ENCODE measurements at regions not wholly inside any gene's neighbourhood (a gene's known extent, or its start where the extent isn't known, plus 50 kb on each side); places are given as distances from the start of the nearest gene placed in this dataset.

DNA sequence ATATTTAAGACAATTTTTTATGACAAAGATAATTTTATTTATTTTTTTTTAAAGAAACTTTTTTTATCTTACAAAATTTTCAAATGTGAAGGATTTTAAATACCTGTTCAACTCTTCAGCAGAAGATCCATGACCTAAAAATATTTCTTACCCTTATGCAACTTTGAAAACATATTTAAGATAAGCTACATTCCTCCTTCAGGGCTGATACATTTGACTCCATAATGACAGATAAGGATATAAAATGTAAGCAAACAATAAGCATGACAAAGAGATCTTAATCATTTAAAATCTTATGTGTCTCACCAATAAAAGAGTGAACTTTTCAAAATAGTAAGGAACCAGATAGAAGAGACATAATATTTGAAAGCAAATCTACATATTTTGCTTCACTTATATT is 1138.2 kb upstream of the CDH18 start:
- H3K27me3 Mint-ChIP-seq = no peaks in the 10 kb centered on the region
- DNase-seq = no peak
- no peaks in the 10 kb centered on the region for H3K9me3 Mint-ChIP-seq
- H3K4me3 Mint-ChIP-seq = no peak overlapping the region
- no peaks in the 10 kb centered on the region for H3K4me1 Mint-ChIP-seq
- H3K36me3 Mint-ChIP-seq (ENCODE audit: low read depth) = no peaks in the 10 kb centered on the region
- intact Hi-C loops (cut with micrococcal nuclease) = no loop called here
- no peak overlapping the region for H3K27ac Mint-ChIP-seq

DNA sequence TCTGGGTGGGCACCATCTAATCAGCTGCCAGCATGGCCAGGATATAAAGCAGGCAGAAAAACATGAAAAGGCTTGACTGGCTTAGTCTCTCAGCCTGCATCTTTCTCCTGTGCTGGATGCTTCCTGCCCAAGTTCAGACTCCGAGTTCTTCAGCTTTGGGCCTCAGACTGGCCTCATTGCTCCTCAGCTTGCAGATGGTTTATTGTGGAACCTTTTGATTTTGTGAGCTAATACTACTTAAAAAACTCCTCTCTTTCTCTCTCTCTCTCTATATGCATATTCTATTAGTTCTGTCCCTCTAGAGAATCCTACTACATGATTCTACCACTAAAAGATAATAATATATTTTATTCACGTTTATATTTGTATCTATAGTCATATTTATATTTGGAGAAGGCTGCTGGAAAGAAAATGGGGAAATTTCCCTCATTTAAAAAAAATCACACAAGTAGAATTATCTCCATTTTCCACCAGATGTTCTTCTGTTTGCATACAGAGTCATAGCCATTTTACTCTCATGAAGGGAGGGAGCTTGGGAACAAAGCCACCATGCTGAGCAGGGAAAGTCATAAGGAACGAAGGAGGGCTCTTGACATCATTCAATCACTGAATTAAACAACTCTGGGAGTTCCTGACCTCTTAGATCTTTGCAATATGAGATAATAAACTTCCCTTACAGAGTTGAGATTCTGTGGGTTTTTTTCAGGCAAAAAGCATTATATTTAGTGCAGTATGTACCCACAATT is 1137.4 kb upstream of the CDH18 start:
- Mint-ChIP-seq H3K36me3 (ENCODE audit: low read depth) (no peaks in the 10 kb centered on the region), H3K27me3 (no peaks in the 10 kb centered on the region), H3K9me3 (no peaks in the 10 kb centered on the region), H3K27ac (no peak overlapping the region), H3K4me3 (no peak overlapping the region), H3K4me1 (no peaks in the 10 kb centered on the region)
- intact Hi-C loops (cut with micrococcal nuclease) = no loop called here
- no peak for DNase-seq

DNA sequence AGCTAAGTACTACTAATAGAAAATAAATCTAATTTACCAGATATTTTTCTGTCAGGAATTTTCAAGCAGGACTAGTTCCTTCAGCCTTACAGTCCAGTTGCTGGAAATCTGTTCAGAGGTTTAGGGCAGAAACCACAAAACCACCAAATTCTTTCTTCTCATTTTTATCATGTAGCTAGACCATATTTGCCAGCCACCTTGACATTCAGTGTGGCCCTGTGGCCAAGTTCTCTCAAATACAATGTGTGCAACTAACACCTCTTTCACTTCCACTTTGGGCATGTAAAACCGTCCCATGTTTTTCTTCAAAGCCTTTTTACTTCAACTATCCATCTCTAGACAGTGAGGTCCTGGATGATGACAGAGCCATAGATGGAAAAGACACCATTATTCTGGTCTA is 1133.2 kb upstream of the CDH18 start:
- H3K4me3 Mint-ChIP-seq = no peak overlapping the region
- DNase-seq = no peak
- H3K4me1 Mint-ChIP-seq = no peaks in the 10 kb centered on the region
- intact Hi-C loops (cut with micrococcal nuclease) = no loop called here
- H3K36me3 Mint-ChIP-seq (ENCODE audit: low read depth) = no peaks in the 10 kb centered on the region
- H3K27ac Mint-ChIP-seq = no peak overlapping the region
- H3K27me3 Mint-ChIP-seq = no peaks in the 10 kb centered on the region
- H3K9me3 Mint-ChIP-seq = peaks cover 5% of the 10 kb centered on the region

DNA sequence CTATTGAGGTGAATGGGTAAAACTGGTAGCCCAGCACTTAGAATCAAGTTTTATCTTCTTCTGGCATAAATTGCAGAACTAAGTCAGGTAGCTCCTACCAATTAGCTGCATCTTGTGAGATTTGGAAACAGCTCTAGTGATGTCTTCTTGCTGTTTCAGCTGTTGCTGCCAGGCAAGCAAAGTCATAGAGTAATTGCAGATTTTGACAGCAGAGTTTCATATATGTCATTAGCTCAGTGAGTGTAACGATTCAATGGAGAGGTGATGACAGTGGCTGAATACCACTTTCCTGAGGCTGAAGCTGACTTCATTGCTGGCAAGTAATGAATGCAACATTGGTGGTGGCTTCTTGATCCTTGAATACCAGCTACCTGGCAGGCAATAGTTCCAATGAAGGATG is 1109.7 kb upstream of the CDH18 start:
- H3K4me1 Mint-ChIP-seq = no peaks in the 10 kb centered on the region
- no peaks in the 10 kb centered on the region for H3K9me3 Mint-ChIP-seq
- no peak for DNase-seq
- no peaks in the 10 kb centered on the region for H3K36me3 Mint-ChIP-seq (ENCODE audit: low read depth)
- H3K4me3 Mint-ChIP-seq = no peak overlapping the region
- intact Hi-C loops (cut with micrococcal nuclease) = no loop called here
- no peak overlapping the region for H3K27ac Mint-ChIP-seq
- no peaks in the 10 kb centered on the region for H3K27me3 Mint-ChIP-seq

DNA sequence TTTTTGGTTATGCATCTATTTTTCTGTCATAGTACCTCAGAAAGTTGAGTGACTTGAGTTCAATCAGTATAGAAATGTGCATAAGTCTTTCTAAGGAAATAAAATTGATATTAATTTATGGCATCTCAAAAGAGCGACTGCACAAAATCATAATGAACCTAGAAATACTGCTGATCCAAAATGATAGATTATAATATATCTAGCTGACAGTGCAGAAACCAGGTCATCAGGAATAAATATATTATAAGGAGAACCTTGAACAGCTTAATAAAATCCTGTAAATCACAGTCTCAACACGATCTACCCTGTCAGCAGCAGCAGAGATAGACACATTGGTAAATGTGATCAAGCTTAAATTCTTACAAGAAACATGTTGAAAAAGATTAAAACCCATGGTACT is 1106.6 kb upstream of the CDH18 start:
- no peaks in the 10 kb centered on the region for H3K36me3 Mint-ChIP-seq (ENCODE audit: low read depth)
- DNase-seq = no peak
- intact Hi-C loops (cut with micrococcal nuclease) = no loop called here
- H3K27ac Mint-ChIP-seq = no peak overlapping the region
- H3K4me1 Mint-ChIP-seq = no peaks in the 10 kb centered on the region
- H3K27me3 Mint-ChIP-seq = no peaks in the 10 kb centered on the region
- H3K9me3 Mint-ChIP-seq = no peaks in the 10 kb centered on the region
- no peak overlapping the region for H3K4me3 Mint-ChIP-seq

GRCh38 chr5:21087766-21088165 is 1099.8 kb upstream of the CDH18 start:
- no peak overlapping the region for H3K4me3 Mint-ChIP-seq
- no peak overlapping the region for H3K27ac Mint-ChIP-seq
- peaks cover 18% of the 10 kb centered on the region for H3K9me3 Mint-ChIP-seq
- no peaks in the 10 kb centered on the region for H3K27me3 Mint-ChIP-seq
- DNase-seq = no peak
- no peaks in the 10 kb centered on the region for H3K36me3 Mint-ChIP-seq (ENCODE audit: low read depth)
- intact Hi-C loops (cut with micrococcal nuclease) = no loop called here
- H3K4me1 Mint-ChIP-seq = no peaks in the 10 kb centered on the region

GRCh38 chr5:21085791-21086190 is 1097.8 kb upstream of the CDH18 start:
- Mint-ChIP-seq H3K36me3 (ENCODE audit: low read depth) (no peaks in the 10 kb centered on the region), H3K4me3 (no peak overlapping the region), H3K27ac (no peak overlapping the region), H3K27me3 (no peaks in the 10 kb centered on the region), H3K9me3 (peaks cover 18% of the 10 kb centered on the region), H3K4me1 (no peaks in the 10 kb centered on the region)
- intact Hi-C loops (cut with micrococcal nuclease) = no loop called here
- DNase-seq = no peak

DNA sequence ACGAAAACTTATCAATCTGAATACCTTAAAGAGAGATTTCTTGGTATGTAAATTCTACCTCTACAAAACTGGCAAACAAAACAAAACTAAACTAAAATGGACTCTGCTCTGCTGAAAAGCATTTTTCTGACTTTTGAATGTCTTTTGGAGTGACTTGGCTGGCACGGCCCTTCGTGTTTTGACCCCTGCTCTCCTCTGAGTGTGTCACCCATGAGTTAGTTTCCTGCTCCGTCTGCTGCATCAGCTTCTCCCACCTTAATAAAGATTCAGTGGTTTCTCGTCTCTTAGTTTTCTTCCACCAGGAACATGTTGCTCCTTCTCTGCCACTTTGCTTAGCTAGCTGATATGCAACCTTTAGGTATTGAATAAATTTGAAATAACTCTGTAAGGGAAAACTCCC is 1084.0 kb upstream of the CDH18 start:
- H3K9me3 Mint-ChIP-seq = no peaks in the 10 kb centered on the region
- no peaks in the 10 kb centered on the region for H3K27me3 Mint-ChIP-seq
- intact Hi-C loops (cut with micrococcal nuclease) = no loop called here
- no peak for DNase-seq
- no peaks in the 10 kb centered on the region for H3K4me1 Mint-ChIP-seq
- no peak overlapping the region for H3K4me3 Mint-ChIP-seq
- no peak overlapping the region for H3K27ac Mint-ChIP-seq
- H3K36me3 Mint-ChIP-seq (ENCODE audit: low read depth) = no peaks in the 10 kb centered on the region

DNA sequence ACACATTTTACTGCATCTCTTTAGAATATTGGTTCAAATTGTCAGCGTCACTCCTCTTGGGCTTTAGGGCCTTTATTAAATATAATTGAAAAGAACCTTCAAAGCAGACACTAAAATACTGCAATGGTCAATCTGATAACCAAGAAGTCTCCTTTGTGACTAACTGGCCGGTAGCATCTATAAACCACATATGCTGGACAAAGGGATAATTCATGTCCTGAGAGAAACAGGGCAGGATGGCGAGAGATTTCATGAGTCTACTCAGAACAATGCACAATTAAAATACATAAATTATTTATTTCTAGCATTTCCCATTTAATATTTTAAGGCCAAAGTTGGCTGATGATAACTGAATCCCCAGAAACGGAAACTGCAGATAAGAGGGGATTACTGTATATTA is 1083.4 kb upstream of the CDH18 start:
- no peaks in the 10 kb centered on the region for H3K9me3 Mint-ChIP-seq
- no peak for DNase-seq
- H3K27ac Mint-ChIP-seq = no peak overlapping the region
- H3K27me3 Mint-ChIP-seq = no peaks in the 10 kb centered on the region
- H3K36me3 Mint-ChIP-seq (ENCODE audit: low read depth) = no peaks in the 10 kb centered on the region
- H3K4me3 Mint-ChIP-seq = no peak overlapping the region
- no peaks in the 10 kb centered on the region for H3K4me1 Mint-ChIP-seq
- intact Hi-C loops (cut with micrococcal nuclease) = no loop called here

DNA sequence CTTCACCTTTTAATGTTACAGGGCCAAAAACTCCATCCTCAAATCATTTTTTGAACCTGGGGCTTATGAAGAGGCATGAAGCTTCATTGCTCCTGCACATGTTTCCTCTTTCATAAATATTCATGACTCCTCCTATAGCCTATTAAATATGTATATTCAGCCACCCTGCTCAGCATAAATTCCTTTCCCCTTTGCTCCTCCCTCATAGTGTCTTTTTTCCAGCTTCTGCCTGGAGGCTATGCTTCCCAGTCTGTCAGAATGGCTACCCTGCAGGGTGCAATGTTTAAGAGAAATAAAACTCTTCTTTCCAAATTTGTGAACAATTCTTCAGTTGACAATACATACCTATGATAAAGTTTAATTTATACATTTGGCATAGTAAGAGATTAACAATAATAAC is 1082.9 kb upstream of the CDH18 start:
- DNase-seq = no peak
- Mint-ChIP-seq H3K9me3 (no peaks in the 10 kb centered on the region), H3K36me3 (ENCODE audit: low read depth) (no peaks in the 10 kb centered on the region), H3K27ac (no peak overlapping the region), H3K27me3 (no peaks in the 10 kb centered on the region), H3K4me3 (no peak overlapping the region), H3K4me1 (no peaks in the 10 kb centered on the region)
- intact Hi-C loops (cut with micrococcal nuclease) = no loop called here

DNA sequence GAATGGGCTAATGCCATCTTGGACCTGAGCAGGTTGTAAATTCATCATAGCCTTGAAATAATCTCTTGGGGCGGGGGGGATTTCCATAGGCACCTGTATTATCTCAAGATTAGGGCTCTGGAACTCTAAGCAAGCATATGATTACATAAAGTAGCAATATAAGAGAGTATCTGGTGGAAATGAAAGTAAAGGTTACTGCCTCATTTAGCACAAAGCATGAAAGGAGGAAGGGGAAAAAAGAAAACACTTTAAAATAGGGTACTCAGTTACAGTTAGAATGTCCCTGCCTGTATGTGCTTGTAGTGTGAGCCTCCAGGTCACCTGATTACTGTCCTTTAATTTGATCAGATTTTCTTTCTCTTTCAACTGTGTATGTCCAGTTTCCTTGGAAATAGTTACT is 1079.7 kb upstream of the CDH18 start:
- no peak overlapping the region for H3K4me3 Mint-ChIP-seq
- H3K27me3 Mint-ChIP-seq = no peaks in the 10 kb centered on the region
- DNase-seq = no peak
- H3K4me1 Mint-ChIP-seq = no peaks in the 10 kb centered on the region
- H3K27ac Mint-ChIP-seq = no peak overlapping the region
- intact Hi-C loops (cut with micrococcal nuclease) = no loop called here
- H3K36me3 Mint-ChIP-seq (ENCODE audit: low read depth) = no peaks in the 10 kb centered on the region
- peaks cover 13% of the 10 kb centered on the region for H3K9me3 Mint-ChIP-seq

DNA sequence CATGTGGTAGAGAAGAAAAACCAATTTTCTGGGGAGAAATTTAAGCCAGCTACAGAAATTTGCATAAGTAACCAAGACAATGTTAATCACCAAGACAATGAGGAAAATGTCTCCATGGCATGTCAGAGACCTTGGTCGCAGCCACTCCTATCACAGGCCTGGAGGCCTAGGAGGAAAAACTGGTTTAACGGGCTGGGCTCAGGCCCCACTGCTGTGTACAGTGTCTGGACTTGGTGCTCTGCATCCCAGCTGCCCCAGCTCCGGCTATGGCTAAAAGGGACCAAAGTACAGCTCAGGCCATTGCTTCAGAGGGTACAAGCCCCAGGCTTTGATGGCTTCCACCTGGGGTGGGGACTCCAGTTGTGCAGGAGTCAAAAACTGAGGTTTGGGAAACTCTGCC is 1075.1 kb upstream of the CDH18 start:
- Mint-ChIP-seq H3K9me3 (peaks cover 16% of the 10 kb centered on the region), H3K4me1 (no peaks in the 10 kb centered on the region), H3K27me3 (no peaks in the 10 kb centered on the region), H3K27ac (no peak overlapping the region), H3K4me3 (no peak overlapping the region), H3K36me3 (ENCODE audit: low read depth) (no peaks in the 10 kb centered on the region)
- intact Hi-C loops (cut with micrococcal nuclease) = no loop called here
- DNase-seq = no peak

DNA sequence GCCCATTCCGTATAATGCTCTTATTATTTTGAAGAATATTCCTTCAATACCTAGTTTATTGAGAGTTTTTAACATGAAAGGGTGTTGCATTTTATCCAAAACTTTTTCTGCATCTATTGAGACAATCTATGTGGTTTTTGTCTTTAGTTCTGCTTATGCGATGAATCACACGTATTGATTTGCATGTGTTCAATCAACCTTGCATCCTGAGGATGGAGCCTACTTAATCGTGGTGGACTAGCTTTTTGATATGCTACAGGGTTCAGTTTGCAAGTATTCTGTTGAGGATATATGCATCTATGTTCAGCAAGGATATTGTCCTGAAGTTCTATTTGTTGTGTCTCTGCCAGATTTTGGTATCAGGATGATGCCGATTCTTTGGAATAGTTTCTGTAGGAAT is 1070.3 kb upstream of the CDH18 start:
- Mint-ChIP-seq H3K4me3 (no peak overlapping the region), H3K27ac (no peak overlapping the region), H3K27me3 (no peaks in the 10 kb centered on the region), H3K9me3 (peaks cover 8% of the 10 kb centered on the region), H3K36me3 (ENCODE audit: low read depth) (no peaks in the 10 kb centered on the region), H3K4me1 (no peaks in the 10 kb centered on the region)
- intact Hi-C loops (cut with micrococcal nuclease) = no loop called here
- no peak for DNase-seq

GRCh38 chr5:21051945-21052344 is 1063.9 kb upstream of the CDH18 start:
- DNase-seq = no peak
- Mint-ChIP-seq H3K27ac (no peak overlapping the region), H3K27me3 (no peaks in the 10 kb centered on the region), H3K36me3 (ENCODE audit: low read depth) (no peaks in the 10 kb centered on the region), H3K4me1 (no peaks in the 10 kb centered on the region), H3K9me3 (peaks cover 3% of the 10 kb centered on the region), H3K4me3 (no peak overlapping the region)
- intact Hi-C loops (cut with micrococcal nuclease) = no loop called here

DNA sequence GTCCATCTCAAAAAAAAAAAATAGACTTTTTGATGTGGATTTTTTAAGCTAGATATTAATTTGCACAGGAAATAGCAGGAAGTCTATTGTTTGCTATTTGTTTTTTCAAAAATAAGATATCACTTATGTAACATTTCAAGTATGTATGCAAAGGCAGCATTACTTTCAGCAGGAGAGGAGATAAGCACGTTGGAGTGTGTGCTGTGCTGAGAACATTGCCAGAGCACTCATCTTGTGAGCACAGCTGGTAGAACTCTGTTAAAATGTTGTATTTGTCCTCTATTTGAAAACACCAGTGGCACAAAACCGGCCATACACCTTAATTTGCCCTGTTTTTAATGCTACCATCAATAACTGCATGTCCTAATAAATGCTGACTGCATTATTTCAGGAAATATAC is 1061.9 kb upstream of the CDH18 start:
- Mint-ChIP-seq H3K27ac (no peak overlapping the region), H3K4me1 (no peaks in the 10 kb centered on the region), H3K36me3 (ENCODE audit: low read depth) (no peaks in the 10 kb centered on the region), H3K4me3 (no peak overlapping the region), H3K27me3 (no peaks in the 10 kb centered on the region), H3K9me3 (peaks cover 3% of the 10 kb centered on the region)
- intact Hi-C loops (cut with micrococcal nuclease) = no loop called here
- no peak for DNase-seq

Measured in activated CD4-positive, alpha-beta T cell treated with anti-CD3 and anti-CD28 coated beads, Interleukin-2, amount 10 ng/mL, durations not matched to agents 24 days and 14 days (primary cell).